AG09309 (cell line): ENCODE measurements at regions not wholly inside any gene's neighbourhood (a gene's known extent, or its start where the extent isn't known, plus 50 kb on each side); places are given as distances from the start of the nearest gene placed in this dataset.

Experiments
- DNase-seq: peaks from one replicate; pipeline ENCODE4 v3.0.0-alpha.2; 2010; ENCODE audit warnings: low read depth
- H3K4me3 ChIP-seq: 2 replicates; pipeline ENCODE4 v1.5.1; 2011; ENCODE audit warnings: mild to moderate bottlenecking, low read depth, low read length, moderate library complexity; ENCODE audit not compliant: control insufficient read depth
- CTCF ChIP-seq: IDR thresholded peaks from 2 replicates; pipeline ENCODE4 v1.5.1; 2011; ENCODE audit warnings: mild to moderate bottlenecking, low read depth, low read length, inconsistent platforms; ENCODE audit not compliant: insufficient read depth, control insufficient read depth; ENCODE audit errors: missing control alignments

- DNase-seq = no peak
- no peak for TF ChIP-seq CTCF
- no peak overlapping the region for H3K4me3 ChIP-seq
These were observed 156.5 kb downstream of the TFAP2A start for GRCh38 chr6:10258341-10258740.

- peak; percentile 50 for TF ChIP-seq CTCF
- DNase-seq = no peak
- no peak overlapping the region for H3K4me3 ChIP-seq
These were observed 158.7 kb downstream of the TFAP2A start for GRCh38 chr6:10256113-10256690.

GRCh38 chr6:10250655-10251220 is 164.1 kb downstream of the TFAP2A start:
- TF ChIP-seq CTCF = no peak
- H3K4me3 ChIP-seq = no peak overlapping the region
- no peak for DNase-seq

GRCh38 chr6:10248378-10248843 is 166.5 kb downstream of the TFAP2A start:
- no peak overlapping the region for H3K4me3 ChIP-seq
- no peak for TF ChIP-seq CTCF
- DNase-seq = peak; percentile 59

GRCh38 chr6:10237298-10238038 is 177.4 kb downstream of the TFAP2A start:
- DNase-seq = no peak
- H3K4me3 ChIP-seq = no peak overlapping the region
- TF ChIP-seq CTCF = no peak

- TF ChIP-seq CTCF = no peak
- no peak for DNase-seq
- H3K4me3 ChIP-seq = no peak overlapping the region
These were observed 179.5 kb downstream of the TFAP2A start for GRCh38 chr6:10235344-10235743.
